Heart right ventricle (tissue), 2 donors: ENCODE measurements at regions not wholly inside any gene's neighbourhood (a gene's known extent, or its start where the extent isn't known, plus 50 kb on each side); places are given as distances from the start of the nearest gene placed in this dataset.

ENCODE experiments used
- microRNA-seq, 2 donors: library from miRNA; unstranded; fragments of <30 nt; microRNA quantifications; one replicate each; pipeline ENCODE4 v1.2.0, GENCODE V29; 2021
- donor health status: DM: no; HTN: no; CAD: no.
- donor health status: DM: yes; HTN: yes; CAD: no.

Small RNAs in the stretch of these regions (microRNA-seq; reads per million reads assigned to microRNA genes)
- 0 reads per million in 2 donors for gene MIR7702
